Caco-2 (cell line): ENCODE measurements at regions not wholly inside any gene's neighbourhood (a gene's known extent, or its start where the extent isn't known, plus 50 kb on each side); places are given as distances from the start of the nearest gene placed in this dataset.

ENCODE experiments used
- BruUV-seq: library from RNA; stranded (reverse); fragments of 400-500 nt; replicated peaks from 2 replicates; lab custom pipeline; 2021; lab: Mats Ljungman, UMichigan
- CTCF ChIA-PET: fragments of 300-600 bp; sonication (Branson Sonifier 250); formaldehyde crosslinking; loops from one replicate; lab custom pipeline; 2022; ENCODE audit warnings: antibody characterized with exemption; lab: Charles Lee
- POLR2A ChIA-PET: fragments of 300-600 bp; sonication (Branson Sonifier 250); formaldehyde crosslinking; loops from one replicate; lab custom pipeline; 2022; ENCODE audit warnings: antibody characterized with exemption; lab: Charles Lee
- DNase-seq, 2 experiments: peaks; one replicate each; pipeline versions ENCODE4 v3.0.0 to v3.0.0-alpha.2; 2020 to 2022
- H3K27me3 ChIP-seq: replicated peaks from 2 replicates; pipeline ENCODE4 v1.6.0; 2011; ENCODE audit warnings: low read length; ENCODE audit not compliant: control insufficient read depth, insufficient read depth
- H3K36me3 ChIP-seq: 2 replicates; pipeline ENCODE4 v1.5.1; 2011; ENCODE audit warnings: low read length; ENCODE audit not compliant: control insufficient read depth, insufficient read depth
- H3K4me1 ChIP-seq: fragments of 250-450 bp; sonication (Bioruptor Pico); 2 replicates; pipeline ENCODE4 v1.5.1; 2020; ENCODE audit warnings: mild to moderate bottlenecking
- H3K4me3 ChIP-seq: 2 replicates; pipeline ENCODE4 v1.5.1; 2011; ENCODE audit warnings: low read depth, mild to moderate bottlenecking, control low read depth, low read length
- H3K9me3 ChIP-seq: fragments of 250-450 bp; sonication (Bioruptor Pico); 2 replicates; pipeline ENCODE4 v1.5.1; 2020; ENCODE audit warnings: mild to moderate bottlenecking, moderate library complexity
- H3K27ac Mint-ChIP-seq: one replicate; pipeline ENCODE4 v1.8.0; 2022; ENCODE audit warnings: mixed read lengths; ENCODE audit not compliant: unreplicated experiment
- H3K27me3 Mint-ChIP-seq: one replicate; pipeline ENCODE4 v1.8.0; 2022; ENCODE audit warnings: mixed read lengths; ENCODE audit not compliant: insufficient read depth, unreplicated experiment
- H3K36me3 Mint-ChIP-seq: one replicate; pipeline ENCODE4 v1.8.0; 2022; ENCODE audit warnings: mild to moderate bottlenecking, mixed read lengths; ENCODE audit not compliant: insufficient read depth, unreplicated experiment
- H3K4me1 Mint-ChIP-seq: one replicate; pipeline ENCODE4 v1.8.0; 2022; ENCODE audit warnings: low read depth, mixed read lengths; ENCODE audit not compliant: unreplicated experiment
- H3K4me3 Mint-ChIP-seq: one replicate; pipeline ENCODE4 v1.8.0; 2022; ENCODE audit warnings: mild to moderate bottlenecking, moderate library complexity, mixed read lengths; ENCODE audit not compliant: unreplicated experiment
- H3K9me3 Mint-ChIP-seq: one replicate; pipeline ENCODE4 v1.8.0; 2022; ENCODE audit warnings: mixed read lengths; ENCODE audit not compliant: unreplicated experiment
- intact Hi-C: fragments of 100-400 bp; cut with micrococcal nuclease; formaldehyde crosslinking; loops from one replicate; pipeline ENCODE4 v1.10.0; 2022; ENCODE audit not compliant: unreplicated experiment
- TF ChIP-seq, protein P1 (sequence below), 2 experiments: fragments of 200-600 bp in 1 of 2; IDR thresholded peaks; 1 replicate in 1 of 2; 2 replicates in 1 of 2; pipeline versions ENCODE4 v1.5.1 to v1.8.0; 2011 to 2022; ENCODE audit warnings: antibody characterized with exemption in 1 of 2, control low read depth in 1 of 2, inconsistent platforms in 1 of 2, low read depth in 1 of 2, low read length in 1 of 2, mild to moderate bottlenecking in 1 of 2, moderate library complexity in 1 of 2; ENCODE audit not compliant: insufficient read depth in 1 of 2, severe bottlenecking in 1 of 2, unreplicated experiment in 1 of 2

DNA sequence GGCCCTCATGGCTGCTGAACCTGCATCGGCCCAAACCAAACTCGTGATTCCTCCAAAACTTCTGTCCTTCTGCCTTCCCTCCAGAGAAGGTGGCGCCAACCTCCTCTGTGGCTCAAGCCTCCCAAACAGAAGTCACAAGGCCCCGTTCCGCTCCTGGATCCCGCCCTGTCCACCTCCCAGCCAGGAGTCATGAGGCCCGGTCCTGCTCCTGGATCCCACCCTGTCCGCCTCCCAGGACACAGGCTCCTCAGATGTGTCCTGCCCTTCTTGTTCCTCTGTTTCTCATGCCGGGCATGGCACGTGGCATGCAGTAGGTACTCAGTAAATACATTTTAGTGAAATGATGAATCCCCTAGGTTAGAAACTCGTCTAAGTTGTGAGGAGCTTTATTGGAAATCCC lies 94.2 kb upstream of the SFSWAP start:
- Mint-ChIP-seq H3K27me3 (peaks cover 36% of the 10 kb centered on the region), H3K9me3 (no peaks in the 10 kb centered on the region), H3K4me1 (no peaks in the 10 kb centered on the region), H3K4me3 (no peak overlapping the region), H3K27ac (no peak overlapping the region), H3K36me3 (no peaks in the 10 kb centered on the region)
- no peak for DNase-seq
- intact Hi-C loops = no loop called here
- no peak overlapping the region for H3K4me3 ChIP-seq
- ChIA-PET POLR2A (no interaction called here), CTCF (no interaction called here)
- no peaks in the 10 kb centered on the region for H3K27me3 ChIP-seq
- TF ChIP-seq, protein P1, sequence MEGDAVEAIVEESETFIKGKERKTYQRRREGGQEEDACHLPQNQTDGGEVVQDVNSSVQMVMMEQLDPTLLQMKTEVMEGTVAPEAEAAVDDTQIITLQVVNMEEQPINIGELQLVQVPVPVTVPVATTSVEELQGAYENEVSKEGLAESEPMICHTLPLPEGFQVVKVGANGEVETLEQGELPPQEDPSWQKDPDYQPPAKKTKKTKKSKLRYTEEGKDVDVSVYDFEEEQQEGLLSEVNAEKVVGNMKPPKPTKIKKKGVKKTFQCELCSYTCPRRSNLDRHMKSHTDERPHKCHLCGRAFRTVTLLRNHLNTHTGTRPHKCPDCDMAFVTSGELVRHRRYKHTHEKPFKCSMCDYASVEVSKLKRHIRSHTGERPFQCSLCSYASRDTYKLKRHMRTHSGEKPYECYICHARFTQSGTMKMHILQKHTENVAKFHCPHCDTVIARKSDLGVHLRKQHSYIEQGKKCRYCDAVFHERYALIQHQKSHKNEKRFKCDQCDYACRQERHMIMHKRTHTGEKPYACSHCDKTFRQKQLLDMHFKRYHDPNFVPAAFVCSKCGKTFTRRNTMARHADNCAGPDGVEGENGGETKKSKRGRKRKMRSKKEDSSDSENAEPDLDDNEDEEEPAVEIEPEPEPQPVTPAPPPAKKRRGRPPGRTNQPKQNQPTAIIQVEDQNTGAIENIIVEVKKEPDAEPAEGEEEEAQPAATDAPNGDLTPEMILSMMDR (IDR thresholded peaks at IDR 0.05; ENCODE audit: insufficient read depth in 1 of 2, low read depth in 1 of 2, low read length in 1 of 2, severe bottlenecking in 1 of 2, unreplicated experiment in 1 of 2) = no peak
- H3K36me3 ChIP-seq = no peaks in the 10 kb centered on the region
- H3K9me3 ChIP-seq = no peaks in the 10 kb centered on the region
- no TSS peak for BruUV-seq
- no peaks in the 10 kb centered on the region for H3K4me1 ChIP-seq

DNA sequence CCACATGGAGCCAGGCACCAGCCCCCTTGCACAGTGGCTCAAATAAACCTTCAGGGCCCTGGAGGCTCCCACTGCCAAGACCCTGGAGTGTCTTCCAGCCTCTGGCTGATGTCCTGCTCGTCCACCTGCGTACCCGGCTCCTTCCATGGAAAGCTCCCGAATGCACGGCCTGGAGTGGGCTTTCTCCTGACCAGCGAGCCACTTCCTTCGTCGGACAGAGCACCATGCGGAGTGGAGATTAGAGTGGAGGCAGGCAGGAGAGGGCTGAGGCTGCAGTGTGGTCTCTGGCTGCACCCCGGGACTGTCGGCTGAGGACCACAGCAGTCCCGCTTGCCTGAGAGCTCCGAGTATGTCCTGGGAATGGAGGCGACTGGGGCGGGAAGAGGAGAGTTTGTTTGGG lies 93.7 kb upstream of the SFSWAP start:
- Mint-ChIP-seq H3K9me3 (no peaks in the 10 kb centered on the region), H3K27ac (no peak overlapping the region), H3K36me3 (no peaks in the 10 kb centered on the region), H3K4me3 (no peak overlapping the region), H3K27me3 (peaks cover 35% of the 10 kb centered on the region), H3K4me1 (no peaks in the 10 kb centered on the region)
- no peaks in the 10 kb centered on the region for H3K36me3 ChIP-seq
- no peaks in the 10 kb centered on the region for H3K27me3 ChIP-seq
- no peak overlapping the region for H3K4me3 ChIP-seq
- BruUV-seq = no TSS peak
- ChIA-PET CTCF (no interaction called here), POLR2A (no interaction called here)
- TF ChIP-seq, protein P1 (IDR thresholded peaks at IDR 0.05; ENCODE audit: insufficient read depth in 1 of 2, low read depth in 1 of 2, low read length in 1 of 2, severe bottlenecking in 1 of 2, unreplicated experiment in 1 of 2) = no peak
- intact Hi-C loops = no loop called here
- DNase-seq = no peak
- no peaks in the 10 kb centered on the region for H3K4me1 ChIP-seq
- no peaks in the 10 kb centered on the region for H3K9me3 ChIP-seq

DNA sequence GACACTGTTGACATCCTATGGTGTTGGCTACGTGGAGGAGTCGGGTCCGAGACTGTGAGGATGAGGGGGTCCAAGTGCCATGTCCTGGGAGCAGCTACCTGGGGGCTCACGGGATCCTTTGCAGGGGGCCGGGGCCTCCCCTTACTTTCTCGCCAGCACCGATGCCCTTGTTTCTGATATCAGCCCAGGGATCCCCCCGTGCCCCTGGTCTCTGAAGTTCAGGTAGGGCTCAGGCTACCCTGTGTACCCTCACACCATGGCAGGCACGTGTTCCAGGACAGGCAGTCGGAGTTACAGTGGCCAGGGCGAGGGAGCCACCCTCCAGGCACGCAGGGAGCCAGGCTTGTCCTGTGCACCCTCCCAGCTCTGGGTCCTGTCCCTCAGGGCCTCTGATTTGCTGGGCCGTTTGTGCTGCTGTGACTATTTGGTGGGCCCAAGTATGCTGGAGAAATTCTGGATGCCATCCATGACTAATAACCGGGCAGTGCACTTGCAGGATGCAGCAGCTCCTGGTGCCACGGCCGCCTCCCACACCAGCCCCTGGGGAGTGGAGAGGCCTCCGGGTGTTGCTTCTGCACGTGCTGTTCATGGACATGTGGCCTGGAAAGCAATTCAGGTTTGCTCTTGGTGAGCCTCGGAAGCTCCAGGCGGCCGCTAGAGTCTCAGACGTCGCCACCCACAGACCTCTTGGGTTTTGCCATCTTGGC lies 93.1 kb upstream of the SFSWAP start:
- H3K27ac Mint-ChIP-seq = no peak overlapping the region
- Histone ChIP-seq H3K9me3 (no peaks in the 10 kb centered on the region), H3K27me3 (no peaks in the 10 kb centered on the region), H3K36me3 (no peaks in the 10 kb centered on the region), H3K4me3 (no peak overlapping the region), H3K4me1 (no peaks in the 10 kb centered on the region)
- DNase-seq = no peak
- TF ChIP-seq, protein P1 (IDR thresholded peaks at IDR 0.05; ENCODE audit: insufficient read depth in 1 of 2, low read depth in 1 of 2, low read length in 1 of 2, severe bottlenecking in 1 of 2, unreplicated experiment in 1 of 2) = no peak
- BruUV-seq = no TSS peak
- no peak overlapping the region for H3K4me3 Mint-ChIP-seq
- H3K27me3 Mint-ChIP-seq = peaks cover 35% of the 10 kb centered on the region
- intact Hi-C loops = no loop called here
- no peaks in the 10 kb centered on the region for H3K36me3 Mint-ChIP-seq
- ChIA-PET POLR2A (no interaction called here), CTCF (no interaction called here)
- H3K9me3 Mint-ChIP-seq = no peaks in the 10 kb centered on the region
- H3K4me1 Mint-ChIP-seq = no peaks in the 10 kb centered on the region
